ENCODE measurements at regions not wholly inside any gene's neighbourhood (a gene's known extent, or its start where the extent isn't known, plus 50 kb on each side); places are given as distances from the start of the nearest gene placed in this dataset.

- DNase-seq (no peak), ATAC-seq (no peak)
- Histone ChIP-seq H3K4me1 (no peaks in the 10 kb centered on the region), H3K36me3 (no peaks in the 10 kb centered on the region), H3K27me3 (no peaks in the 10 kb centered on the region), H3K4me3 (no peak overlapping the region), H3K27ac (no peak overlapping the region), H3K9me3 (no peaks in the 10 kb centered on the region)
- TF ChIP-seq, protein P1, sequence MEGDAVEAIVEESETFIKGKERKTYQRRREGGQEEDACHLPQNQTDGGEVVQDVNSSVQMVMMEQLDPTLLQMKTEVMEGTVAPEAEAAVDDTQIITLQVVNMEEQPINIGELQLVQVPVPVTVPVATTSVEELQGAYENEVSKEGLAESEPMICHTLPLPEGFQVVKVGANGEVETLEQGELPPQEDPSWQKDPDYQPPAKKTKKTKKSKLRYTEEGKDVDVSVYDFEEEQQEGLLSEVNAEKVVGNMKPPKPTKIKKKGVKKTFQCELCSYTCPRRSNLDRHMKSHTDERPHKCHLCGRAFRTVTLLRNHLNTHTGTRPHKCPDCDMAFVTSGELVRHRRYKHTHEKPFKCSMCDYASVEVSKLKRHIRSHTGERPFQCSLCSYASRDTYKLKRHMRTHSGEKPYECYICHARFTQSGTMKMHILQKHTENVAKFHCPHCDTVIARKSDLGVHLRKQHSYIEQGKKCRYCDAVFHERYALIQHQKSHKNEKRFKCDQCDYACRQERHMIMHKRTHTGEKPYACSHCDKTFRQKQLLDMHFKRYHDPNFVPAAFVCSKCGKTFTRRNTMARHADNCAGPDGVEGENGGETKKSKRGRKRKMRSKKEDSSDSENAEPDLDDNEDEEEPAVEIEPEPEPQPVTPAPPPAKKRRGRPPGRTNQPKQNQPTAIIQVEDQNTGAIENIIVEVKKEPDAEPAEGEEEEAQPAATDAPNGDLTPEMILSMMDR (IDR thresholded peaks at IDR 0.05) = no peak
- intact Hi-C loops (cut with DNase I) = no loop called here
Measured at GRCh38 chr3:17969985-17970568, 227.6 kb upstream of the TBC1D5 start.

- Histone ChIP-seq H3K4me1 (no peaks in the 10 kb centered on the region), H3K9me3 (no peaks in the 10 kb centered on the region), H3K36me3 (no peaks in the 10 kb centered on the region), H3K4me3 (no peak overlapping the region), H3K27me3 (no peaks in the 10 kb centered on the region), H3K27ac (no peak overlapping the region)
- DNase-seq = no peak
- intact Hi-C loops (cut with DNase I) = no loop called here
- TF ChIP-seq, protein P1 (IDR thresholded peaks at IDR 0.05) = no peak
- ATAC-seq = no peak
Measured at GRCh38 chr3:17969244-17969643, 226.8 kb upstream of the TBC1D5 start.

DNA sequence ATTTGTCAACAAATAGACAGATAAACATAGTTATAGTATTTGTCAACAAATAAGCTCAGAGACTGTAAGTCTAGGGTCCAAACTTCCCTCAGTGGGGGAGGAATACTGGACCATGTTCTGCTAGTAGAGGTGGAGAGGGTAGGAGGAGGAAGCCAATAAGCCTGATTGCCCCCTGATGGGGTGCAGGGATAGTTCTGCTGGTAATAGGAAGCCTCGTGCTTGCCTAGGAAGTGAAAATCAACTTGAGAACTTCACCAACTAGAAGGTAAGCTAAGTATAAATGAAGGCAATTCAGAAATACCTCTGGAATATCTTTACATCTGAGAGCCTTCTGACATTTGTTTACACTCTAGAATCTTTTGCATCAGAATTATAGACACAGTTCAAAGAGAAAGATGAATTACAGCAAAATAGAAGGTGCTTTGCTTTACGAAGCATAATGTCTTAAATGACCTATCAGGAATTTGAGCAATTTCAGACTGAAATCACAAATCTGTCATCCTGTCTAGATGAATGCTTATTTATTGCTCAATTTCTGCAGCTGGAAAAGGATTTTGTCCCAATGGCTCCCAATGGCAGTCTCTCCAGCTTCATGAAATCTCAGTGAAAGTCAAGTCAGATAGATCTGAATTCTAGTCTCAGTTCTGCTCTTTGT is 225.6 kb upstream of the TBC1D5 start:
- TF ChIP-seq, protein P1 (IDR thresholded peaks at IDR 0.05) = no peak
- H3K27me3 ChIP-seq = no peaks in the 10 kb centered on the region
- H3K9me3 ChIP-seq = no peaks in the 10 kb centered on the region
- no peaks in the 10 kb centered on the region for H3K4me1 ChIP-seq
- ATAC-seq (no peak), DNase-seq (no peak)
- no peaks in the 10 kb centered on the region for H3K36me3 ChIP-seq
- intact Hi-C loops (cut with DNase I) = no loop called here
- H3K27ac ChIP-seq = no peak overlapping the region
- no peak overlapping the region for H3K4me3 ChIP-seq

DNA sequence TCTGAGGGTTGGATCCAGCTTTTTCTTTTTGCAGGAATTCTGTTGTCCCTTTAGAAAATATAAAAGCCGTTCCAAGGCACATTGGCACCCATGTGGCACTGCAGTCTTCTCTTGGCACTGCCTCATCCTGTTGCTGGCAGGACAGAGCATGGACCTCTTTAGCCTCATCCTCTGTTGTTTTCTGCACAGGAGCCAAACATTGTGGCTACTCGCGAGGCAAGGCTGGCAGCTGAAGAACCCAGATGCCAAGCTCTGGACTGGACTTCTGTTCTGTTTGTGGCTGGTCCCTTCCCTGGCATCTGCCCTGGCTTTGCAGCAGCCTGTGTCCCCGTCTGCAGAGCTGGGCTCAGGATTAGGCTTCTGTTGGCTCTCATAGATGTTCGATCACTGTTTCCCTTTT is 224.7 kb upstream of the TBC1D5 start:
- Histone ChIP-seq H3K9me3 (no peaks in the 10 kb centered on the region), H3K27ac (no peak overlapping the region), H3K4me3 (no peak overlapping the region), H3K27me3 (no peaks in the 10 kb centered on the region), H3K4me1 (no peaks in the 10 kb centered on the region), H3K36me3 (no peaks in the 10 kb centered on the region)
- intact Hi-C loops (cut with DNase I) = no loop called here
- TF ChIP-seq, protein P1 (IDR thresholded peaks at IDR 0.05) = no peak
- DNase-seq (no peak), ATAC-seq (no peak)

- TF ChIP-seq, protein P1 (IDR thresholded peaks at IDR 0.05) = no peak
Measured at GRCh38 chr3:17965331-17965730, 222.9 kb upstream of the TBC1D5 start.

More at GRCh38 chr3:17965331-17965730, 222.9 kb upstream of the TBC1D5 start:
- DNase-seq (no peak), ATAC-seq (no peak)
- intact Hi-C loops (cut with DNase I) = no loop called here
- no peaks in the 10 kb centered on the region for H3K36me3 ChIP-seq
- no peak overlapping the region for H3K4me3 ChIP-seq
- no peaks in the 10 kb centered on the region for H3K27me3 ChIP-seq
- H3K9me3 ChIP-seq = no peaks in the 10 kb centered on the region
- no peak overlapping the region for H3K27ac ChIP-seq
- H3K4me1 ChIP-seq = no peaks in the 10 kb centered on the region

Measured in upper lobe of right lung (tissue), 1 donor.